ENCODE measurements at regions not wholly inside any gene's neighbourhood (a gene's known extent, or its start where the extent isn't known, plus 50 kb on each side); places are given as distances from the start of the nearest gene placed in this dataset.

DNA sequence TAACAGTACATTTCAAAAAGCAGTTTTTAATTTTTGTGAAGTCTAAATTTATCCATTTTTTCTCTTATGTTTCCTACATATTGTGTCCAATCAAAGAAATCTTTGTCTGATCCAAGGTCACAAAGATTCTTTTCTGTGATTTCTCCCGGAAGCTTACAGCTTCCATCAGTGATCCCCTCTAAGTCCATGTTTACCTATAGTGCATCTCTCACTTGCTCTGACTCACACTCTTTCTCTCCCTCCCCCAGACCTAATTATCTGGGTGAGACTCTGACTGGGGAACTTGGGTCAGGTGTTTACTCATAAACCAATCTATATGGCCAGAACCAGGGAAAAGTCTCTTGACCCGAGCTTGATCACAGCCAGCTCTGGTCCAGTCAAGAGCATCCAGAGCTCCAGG, 224.4 kb downstream of the SPTSSA start:
- no peak for DNase-seq

DNA sequence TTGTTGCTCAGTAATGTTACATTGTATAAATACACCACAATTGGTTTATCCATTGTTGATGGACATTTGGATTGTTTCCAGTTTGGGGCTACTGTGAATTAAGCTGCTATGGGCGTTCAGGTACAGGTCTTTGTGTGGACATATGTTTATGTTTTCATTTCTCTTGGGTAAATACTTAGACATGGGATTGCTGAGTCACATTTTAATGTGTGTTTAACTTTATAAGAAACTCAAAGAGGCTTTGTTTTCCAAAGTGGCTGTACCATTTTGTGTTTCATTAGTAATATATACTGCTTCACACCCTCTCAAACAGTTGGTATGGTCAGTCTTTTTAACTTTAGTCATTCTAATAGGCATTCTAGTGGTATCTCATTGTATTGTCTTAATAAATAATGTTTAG, 225.0 kb downstream of the SPTSSA start:
- no peak for DNase-seq

DNA sequence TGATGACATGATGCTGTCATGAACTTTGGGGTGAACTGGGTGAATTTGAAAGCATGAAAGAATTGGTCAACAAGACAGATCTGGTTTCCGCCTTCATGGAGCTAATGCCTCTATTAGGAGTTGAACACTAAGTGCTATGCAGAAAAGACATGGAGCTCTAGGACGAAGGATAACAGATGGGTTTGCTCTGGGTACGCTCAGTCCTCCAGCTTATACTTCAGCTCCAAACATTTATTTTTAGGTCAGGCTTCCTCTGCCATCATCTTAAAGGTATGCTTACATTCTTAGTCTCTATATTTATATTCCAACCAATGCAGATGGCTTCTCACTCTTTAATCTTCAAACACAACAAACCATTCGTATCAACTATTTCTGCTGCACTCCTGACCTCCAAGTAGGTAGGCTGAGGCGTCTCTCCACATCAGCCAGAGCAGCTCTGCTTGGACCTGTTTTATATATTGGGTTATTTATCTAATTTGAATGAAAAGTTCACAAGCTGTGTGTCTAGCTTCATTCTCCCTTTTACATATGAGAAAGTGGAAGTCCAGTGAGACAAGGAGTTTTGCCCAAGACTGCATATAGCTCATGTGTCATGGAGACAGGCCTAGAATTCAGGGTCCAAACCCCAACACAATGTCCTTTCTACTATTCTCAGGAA, 226.3 kb downstream of the SPTSSA start:
- no peak for DNase-seq

DNA sequence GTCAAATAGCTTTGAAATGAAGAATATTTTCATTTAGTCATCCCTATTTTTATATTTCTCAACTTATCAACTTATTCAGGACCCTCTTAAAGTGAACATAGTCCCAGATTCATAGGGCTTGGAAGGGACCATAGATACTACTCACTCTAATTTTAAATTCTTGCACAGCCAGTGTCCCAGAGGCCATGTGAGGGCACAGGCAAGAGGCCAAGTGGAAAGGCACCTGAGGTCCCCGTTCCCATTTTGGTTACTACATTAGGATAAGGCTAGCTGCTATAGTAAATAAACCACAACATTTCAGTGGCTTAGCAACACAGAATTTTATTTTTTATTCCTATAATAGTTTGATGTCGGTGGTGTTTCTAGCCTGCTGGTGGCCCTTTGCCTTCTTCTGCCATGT, 227.8 kb downstream of the SPTSSA start:
- DNase-seq: no peak

DNA sequence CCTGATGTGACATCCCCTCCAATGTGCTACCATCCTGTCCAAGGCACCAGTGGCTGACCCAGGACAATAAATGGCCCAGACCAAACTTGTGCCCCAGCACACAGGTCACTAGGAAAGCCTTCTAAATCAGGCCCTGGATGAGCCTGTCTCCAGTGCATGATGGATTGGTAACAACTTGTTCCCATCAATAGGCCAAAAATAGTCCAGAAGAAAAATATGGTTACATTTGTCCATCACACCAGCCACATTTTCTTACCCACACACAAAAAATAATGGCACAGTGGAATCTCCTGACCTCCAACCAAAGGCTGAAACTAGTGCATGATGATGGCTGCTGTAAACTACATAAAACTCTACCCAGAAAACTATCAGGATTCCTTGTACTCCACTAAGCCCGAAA, 228.4 kb downstream of the SPTSSA start:
- DNase-seq: no peak

DNA sequence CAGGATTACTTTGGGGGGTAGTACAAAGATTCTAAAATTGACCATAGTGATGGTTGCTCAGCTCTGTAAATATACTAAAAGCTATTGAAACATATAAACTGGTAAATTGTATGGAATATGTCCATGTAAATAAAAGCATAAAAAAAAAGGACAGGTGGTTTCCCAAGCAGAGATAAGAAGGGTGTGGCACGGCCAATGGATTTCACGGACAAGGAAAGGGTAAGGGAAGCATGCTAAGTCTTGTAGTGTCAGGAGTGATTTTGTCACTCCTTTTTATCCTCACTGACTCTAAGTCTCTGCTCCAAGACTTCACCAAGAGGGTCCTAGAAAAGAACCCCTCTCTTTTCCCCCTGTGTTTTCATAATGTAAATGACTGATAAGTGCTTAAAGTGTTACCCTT, 229.2 kb downstream of the SPTSSA start:
- no peak for DNase-seq

DNA sequence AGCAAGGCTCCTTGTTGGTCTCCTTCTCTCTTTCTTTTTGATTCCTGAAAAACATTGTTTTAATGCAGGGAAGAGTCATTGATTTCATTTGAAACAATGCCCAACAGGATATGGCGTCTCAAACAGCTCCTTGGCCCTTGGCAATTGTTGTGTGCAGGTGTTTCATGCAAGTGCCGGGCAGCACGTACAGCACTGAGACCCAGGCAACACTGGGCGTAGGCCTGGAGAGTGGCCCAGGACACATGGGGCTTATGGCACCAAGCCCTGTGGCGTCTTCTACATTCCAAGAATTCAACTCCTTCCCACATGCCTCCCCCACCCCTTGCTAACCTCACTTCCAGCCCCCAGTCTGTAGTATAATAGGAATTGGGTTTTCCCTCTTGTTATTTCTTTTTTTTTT, 230.4 kb downstream of the SPTSSA start:
- no peak for DNase-seq

DNA sequence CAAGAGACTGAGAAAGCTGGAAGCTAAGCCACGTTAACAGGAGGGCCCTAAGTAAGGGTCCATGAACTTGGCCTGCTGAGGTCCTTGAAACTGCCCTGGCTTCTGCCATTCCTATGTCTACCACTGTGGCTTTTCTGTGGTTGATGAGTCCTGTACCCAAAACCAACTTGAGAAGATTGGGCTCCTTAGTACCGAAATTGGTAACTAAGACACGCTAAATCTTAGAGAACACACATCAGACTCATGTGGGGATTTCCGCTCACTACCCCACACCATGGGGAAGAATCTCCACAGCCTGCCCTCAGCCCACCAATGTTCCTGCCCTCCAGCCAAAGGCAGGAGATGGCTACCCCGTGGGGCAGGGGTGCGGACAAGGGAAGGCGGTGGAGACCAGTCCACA, 232.9 kb downstream of the SPTSSA start:
- no peak for DNase-seq

DNA sequence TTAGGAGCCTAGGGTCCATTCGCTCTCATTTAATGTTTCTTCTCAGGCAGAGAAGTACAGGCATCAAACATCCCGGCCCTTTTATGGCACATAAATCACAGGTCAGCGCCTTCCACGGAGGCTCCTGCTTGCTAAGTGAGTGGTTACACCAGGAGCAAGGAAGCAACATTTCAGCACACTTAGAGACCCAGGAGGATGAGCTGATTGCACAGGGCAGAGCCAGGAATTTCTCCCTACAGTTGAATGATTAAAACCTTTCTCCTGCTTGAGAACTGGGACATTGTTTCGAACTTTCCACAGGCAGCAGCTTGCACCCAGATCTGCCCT, 233.4 kb downstream of the SPTSSA start:
- no peak for DNase-seq

DNA sequence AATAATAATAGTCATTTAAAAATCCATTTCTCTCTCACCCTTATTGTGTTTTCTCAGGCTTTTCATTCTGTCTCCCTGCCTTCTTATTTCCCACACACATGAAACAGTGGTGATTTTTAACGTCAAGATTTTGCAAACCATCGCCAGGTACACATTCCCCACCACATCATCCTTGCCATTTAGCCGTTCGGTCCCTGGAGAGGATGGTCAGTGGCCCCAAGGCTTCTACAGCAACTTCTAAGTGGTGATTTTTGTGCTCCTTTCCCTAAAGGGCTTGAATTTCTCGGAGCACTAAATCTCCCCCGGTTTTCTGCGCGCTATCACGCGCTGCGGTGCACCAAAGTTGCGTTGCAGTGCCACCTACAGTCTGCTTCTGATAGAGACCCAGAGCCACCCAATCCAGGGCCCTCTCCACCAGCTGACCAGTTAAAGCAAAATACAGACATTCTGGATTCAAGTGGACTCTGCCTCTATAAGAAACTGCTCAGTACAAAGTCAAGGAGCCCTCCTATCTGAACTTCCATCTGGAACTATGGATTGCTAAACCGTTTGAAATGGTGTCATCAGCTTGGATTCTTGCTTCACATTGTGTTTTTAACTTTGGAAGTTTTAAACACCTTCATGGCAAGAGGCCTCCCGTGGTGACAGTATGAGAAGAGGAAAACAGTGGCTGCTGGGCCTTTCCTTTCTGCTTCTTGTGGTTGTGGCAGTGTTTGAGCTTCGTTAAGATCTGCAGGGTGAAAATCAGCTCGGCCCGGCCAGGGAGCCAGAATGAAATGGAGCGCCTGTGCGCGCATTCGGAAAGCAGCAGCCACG, 234.0 kb downstream of the SPTSSA start:
- no peak for DNase-seq

DNA sequence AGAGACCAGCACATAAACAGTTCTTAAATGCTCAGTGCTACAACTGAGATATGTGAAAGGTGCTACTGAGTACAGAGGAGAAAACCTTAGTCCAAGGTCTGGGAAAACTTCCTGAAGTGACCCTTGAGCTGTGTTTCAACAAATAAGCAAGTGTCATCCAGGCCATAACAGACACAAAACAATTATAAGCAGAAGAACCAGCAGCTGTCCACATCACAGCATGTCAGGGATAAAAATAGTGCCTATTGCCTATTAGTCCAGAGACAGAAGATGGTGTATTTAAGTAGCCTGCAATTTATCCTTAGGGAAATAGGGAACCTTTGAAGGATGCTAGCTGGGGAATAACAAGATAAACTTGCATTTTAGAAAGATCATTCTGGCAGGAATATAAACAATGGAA, 237.8 kb downstream of the SPTSSA start:
- DNase-seq: no peak

DNA sequence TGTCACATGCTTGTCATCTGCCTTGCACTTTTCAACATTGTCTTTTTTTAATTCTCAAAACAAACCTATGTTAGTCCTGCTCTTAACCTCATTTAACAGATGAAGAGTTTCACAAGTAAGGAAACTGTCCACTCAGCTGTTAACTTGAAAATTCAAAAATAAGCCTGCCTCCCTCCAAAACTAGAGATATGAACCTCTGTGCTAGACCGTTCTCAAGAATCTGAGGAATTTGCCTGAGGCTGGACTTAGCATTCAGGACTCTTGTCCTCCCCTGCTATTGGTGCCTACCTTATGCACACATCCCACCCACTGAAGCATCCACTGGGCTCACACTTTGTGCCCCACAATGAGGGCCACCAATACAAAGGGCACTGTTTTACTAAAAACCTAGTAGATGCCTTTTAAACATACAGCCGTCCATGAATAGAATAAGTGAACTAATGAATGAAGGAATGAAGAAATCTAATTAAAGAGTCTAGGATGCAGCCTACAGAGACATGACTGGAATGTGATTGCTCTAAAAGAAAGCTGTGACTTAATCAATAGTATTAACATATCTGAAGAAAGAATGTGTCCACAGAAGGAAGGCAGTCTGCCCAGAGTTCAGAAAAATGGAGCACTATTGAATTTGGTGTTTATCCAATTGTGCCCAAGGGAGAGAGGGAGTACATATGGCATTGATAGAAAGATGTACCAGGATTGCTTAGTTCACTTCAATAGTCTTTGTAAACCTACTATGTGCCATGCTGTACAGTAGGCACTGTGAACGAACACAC, 238.5 kb downstream of the SPTSSA start:
- no peak for DNase-seq

DNA sequence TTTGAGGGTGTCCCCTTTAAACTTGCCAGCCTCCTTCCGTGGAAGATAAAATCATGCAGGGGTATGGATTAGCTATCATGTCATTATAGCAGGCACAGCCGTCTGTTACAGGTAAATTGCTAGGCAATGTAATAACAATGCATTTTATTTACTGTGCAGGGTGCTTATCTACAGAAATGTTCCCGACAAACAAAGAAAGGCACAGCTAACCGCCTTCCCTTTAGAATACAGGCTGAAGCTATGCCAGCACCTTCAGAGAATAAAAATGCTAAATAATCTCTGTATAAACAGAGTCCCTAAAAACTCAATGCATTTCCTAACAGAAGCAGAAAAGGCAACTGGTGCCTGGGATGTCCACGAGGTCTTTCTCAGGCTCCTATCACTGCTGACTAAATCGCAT, 239.2 kb downstream of the SPTSSA start:
- no peak for DNase-seq

DNA sequence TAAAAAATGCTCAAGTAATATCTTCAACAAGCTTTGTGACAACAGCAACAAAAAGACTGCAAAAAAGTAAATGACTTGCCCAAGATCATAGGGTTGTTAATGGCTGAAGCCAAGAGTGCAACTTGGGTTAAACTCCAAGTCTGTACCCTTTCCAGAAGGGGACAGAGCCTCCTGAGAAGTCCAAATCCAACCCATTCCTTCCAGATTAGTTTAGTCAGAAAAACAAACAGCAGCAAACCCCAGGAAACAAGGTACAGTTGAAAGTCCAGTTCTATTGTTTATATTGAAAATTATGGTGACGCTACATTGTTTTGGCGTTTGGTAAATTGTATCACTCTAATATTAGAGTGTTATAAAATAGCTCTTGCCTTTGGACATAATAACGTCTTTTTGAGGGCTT, 239.9 kb downstream of the SPTSSA start:
- no peak for DNase-seq

DNA sequence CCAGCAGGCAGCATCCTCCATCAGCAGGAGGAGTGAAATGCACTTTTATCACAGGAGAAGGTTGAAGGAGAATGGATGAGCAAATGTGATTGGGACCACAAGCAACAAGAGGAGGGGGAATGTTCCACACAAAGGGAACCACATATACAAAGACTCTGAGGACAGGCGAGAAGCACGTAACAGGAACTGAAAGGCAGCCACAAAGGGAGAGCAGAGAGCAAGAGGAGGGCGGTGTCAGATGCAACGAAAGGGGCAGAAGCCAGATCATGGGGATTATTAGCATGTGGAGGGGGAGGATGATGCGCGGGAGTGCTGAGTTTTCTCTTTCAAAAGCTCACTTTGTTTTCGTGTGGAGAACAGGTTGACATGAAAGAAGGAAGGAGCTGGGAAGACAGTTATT, 241.1 kb downstream of the SPTSSA start:
- no peak for DNase-seq

DNA sequence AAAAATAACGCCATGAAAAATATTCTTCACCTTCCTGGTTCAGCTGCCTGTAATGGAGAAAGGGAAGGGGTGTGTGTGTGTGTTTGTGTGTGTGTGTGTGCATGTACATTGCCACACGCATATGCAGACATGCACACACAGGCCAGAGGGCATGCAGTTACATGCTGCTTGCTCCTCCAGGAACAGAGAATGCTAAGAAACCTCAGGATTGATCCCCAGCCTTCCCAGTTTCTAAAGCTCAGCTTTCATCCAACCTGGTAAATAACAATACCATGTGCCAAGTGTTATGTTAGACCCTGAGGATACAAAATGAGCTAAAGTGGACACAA, 241.7 kb downstream of the SPTSSA start:
- DNase-seq: no peak

DNA sequence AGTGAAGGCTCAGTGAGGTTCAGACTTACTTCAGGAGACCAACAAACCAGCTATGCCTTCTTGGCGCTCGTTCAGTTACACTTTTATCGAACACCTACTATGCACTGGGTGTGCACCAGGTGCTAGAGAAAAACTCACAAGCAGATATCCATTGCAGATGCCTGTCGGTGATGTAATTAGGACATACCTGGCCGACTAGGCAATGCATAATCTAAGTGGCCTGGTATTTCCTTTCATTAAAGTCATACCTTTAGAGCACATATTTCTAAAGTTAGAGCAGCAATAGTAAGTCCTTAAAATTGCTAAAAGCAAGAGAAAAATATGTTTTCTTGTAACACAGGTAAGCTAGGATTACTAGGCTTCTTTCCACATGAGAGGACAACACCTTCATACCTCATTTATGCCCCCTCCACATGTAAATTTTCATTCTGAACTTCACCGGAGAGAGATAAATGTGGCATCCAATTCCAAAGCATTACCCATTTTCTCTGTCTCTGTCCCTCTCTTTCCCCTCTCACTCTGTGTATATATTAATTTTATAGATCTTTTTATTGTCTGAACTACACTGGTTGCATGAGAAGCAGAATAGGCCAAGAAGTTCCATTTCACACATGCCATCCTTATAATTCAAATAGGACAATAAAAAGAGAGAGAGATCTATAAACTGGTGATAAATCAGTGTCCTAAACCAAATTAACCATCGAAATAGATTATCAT, 242.2 kb downstream of the SPTSSA start:
- no peak for DNase-seq

DNA sequence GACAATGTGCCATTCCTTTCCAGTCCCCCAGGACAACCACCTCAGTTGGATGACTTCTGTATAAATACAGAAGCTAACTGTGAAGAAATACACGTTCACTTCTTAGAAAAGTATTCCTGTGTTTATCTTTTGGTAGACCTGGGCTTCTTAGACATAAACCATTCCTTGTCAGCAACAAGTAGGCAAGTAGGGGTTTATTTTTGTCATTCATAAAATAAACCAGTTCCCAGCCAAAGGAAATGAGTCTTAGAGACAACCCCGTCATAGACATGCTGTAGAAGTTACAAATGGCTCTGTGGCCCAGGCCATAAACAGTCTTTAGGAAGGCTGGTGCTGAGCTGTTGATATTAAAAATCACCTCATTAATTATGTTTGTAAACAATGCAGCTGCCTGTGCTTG, 243.2 kb downstream of the SPTSSA start:
- no peak for DNase-seq

DNA sequence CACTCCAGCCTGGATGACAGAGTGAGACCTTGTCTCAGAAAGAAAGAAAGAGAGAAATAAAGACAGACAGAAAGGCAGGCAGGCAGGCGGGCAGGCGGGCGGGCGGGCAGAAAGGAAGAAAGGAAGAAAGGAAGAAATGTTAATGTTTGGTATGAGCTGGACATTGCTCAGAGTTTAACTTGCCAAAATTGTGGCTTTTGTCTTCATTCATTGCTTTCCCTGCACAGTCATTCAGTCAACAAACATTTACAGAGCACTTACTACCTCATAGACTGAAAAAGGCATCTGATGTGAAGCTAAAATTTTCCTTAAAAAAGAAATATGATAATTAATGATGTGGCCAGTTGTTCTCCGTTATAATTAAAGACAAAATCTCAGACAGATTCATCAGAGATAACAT, 247.1 kb downstream of the SPTSSA start:
- no peak for DNase-seq

DNA sequence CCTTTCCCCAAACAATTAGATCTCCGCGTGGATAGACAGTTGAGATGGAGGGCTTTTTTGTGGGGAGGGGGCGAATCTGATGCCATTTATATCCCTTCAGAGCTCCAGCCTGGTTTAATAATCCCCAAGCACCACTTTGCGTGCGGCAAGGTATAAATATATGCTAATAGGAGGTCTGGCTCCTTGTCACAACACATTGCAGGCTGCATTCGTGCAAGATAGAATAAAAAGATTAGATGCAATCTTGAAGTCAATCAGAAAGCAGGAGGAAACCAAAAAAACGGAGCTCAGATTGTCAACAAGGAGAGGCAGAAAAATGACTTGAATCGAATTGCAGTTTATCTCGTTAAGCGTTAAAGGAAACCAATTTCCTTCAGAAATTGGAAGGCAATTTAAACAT, 248.7 kb downstream of the SPTSSA start:
- DNase-seq: no peak

DNA sequence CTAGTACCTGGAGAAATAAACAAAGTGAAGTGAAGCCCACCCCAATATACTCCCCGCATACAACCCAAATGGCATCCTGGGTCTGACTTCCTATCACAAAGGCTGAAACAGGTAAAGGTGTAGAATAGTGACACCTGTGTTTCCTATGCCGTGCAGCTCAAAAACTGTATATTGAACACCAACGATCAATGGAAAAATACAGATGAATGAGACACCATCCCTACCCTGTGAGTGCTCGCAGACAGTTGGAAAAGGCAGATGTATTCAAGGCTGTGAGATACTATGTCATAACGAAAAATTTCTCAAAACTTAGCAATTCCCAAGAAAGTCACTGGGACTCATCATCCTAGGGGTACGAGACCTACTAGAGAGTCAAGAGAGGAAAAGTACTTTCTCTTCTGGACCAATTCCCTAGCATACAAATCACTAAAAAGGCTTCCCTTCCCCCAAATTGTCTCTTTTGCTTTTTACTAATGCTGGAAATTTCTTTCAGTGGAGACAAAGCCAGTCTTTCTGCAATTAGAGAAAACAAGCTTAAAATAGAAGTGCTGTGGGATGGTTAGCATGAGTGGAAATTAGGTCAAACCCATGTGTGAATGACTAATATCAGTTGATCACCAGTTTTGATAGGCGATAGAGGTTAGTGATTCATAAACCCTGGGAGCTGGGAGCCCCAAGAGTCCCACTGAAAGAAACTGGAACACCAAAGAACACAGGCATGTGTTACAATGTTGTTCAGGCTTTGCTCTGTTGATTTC, 249.7 kb downstream of the SPTSSA start:
- no peak for DNase-seq

DNA sequence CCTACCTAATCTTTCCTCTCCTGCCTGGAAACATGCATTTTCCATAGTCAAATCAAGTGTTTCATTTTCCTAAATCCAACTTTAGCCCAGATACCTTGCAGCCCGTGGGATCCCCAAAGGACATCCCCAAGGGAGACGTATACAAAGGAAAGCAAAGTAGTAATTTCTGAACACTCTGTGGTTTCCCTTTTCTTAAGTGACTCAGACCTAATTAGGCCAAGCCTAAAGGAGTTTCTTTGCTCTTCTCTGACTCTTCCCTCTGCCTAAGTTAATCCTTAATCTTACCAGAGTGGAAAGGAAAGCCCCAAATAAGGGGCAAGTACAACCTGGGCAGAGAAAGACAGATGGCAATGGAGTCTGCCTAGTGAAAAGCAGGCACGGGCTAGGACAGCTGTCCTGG, 250.3 kb downstream of the SPTSSA start:
- no peak for DNase-seq

DNA sequence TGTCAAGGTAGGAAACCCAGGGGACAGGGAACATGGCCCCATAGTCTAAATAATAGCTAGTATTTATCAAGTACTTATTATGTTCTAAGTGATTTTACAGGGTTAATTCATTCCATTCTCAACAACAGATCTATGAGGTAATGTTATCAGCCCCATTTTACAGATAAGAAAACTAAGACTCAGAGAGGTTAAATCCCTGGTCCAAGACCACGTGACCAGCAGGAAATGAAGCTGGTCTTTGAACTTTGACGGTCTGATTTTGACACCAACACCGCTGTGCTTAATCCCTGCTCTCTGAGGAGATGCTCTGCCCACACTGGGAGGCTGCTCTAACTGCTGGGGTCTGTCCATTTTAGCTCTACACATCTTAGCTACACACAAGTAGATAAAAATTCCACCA, 253.5 kb downstream of the SPTSSA start:
- DNase-seq: no peak
